Tibial nerve (tissue), 4 donors: ENCODE measurements at regions not wholly inside any gene's neighbourhood (a gene's known extent, or its start where the extent isn't known, plus 50 kb on each side); places are given as distances from the start of the nearest gene placed in this dataset.

Source experiments
- CTCF ChIP-seq, 5 experiments: fragments of 200-600 bp in 3 of 5; fragments of 450-650 bp in 2 of 5; sonication (generic) in 3 of 5; IDR thresholded peaks; one replicate each; pipeline ENCODE4 v1.5.1; 2016 to 2019; ENCODE audit warnings: antibody characterized with exemption in 5 of 5, mild to moderate bottlenecking in 3 of 5, moderate library complexity in 2 of 5
- EP300 ChIP-seq, 2 donors: sonication (generic); formaldehyde crosslinking; IDR thresholded peaks; one replicate each; pipeline ENCODE4 v1.6.1; 2017; ENCODE audit warnings: antibody characterized with exemption in 2 of 2, mild to moderate bottlenecking in 1 of 2
- POLR2A ChIP-seq, 2 donors: fragments of 450-650 bp; IDR thresholded peaks; one replicate each; pipeline ENCODE4 v1.6.1; 2017; ENCODE audit warnings: antibody characterized with exemption in 2 of 2, mild to moderate bottlenecking in 2 of 2, moderate library complexity in 2 of 2

- TF ChIP-seq CTCF (IDR thresholded peaks at IDR 0.05): no peak
- no peak for TF ChIP-seq POLR2A (IDR thresholded peaks at IDR 0.05)
- TF ChIP-seq EP300 (IDR thresholded peaks at IDR 0.05): peak in 1 of 2 donors; percentile 5
These were observed 420.4 kb downstream of the CETN3 start for GRCh38 chr5:89988998-89989655.
